ENCODE measurements at regions not wholly inside any gene's neighbourhood (a gene's known extent, or its start where the extent isn't known, plus 50 kb on each side); places are given as distances from the start of the nearest gene placed in this dataset.

DNA sequence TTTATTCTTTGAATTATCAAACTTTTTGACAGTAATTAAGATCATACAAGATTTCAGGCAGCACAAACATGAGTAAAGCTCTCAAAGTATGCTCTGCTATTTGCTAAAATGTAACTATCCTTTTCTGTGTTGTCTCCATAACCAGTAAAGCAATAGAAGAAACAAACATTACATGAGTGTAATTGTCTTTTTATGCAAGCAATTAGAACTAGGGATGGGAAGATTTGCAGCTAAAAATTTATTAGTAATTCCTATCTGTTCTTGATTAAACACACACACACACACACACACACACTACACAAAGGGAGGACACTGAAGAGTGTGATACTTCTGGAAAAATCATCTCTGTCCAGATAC is 512.9 kb downstream of the FAT4 start:
- TF ChIP-seq NR3C1 (CRISPR knock-in tag; conservative IDR thresholded peaks at IDR 0.05; ENCODE audit: low read depth), result no peak
- TF ChIP-seq, protein P1, sequence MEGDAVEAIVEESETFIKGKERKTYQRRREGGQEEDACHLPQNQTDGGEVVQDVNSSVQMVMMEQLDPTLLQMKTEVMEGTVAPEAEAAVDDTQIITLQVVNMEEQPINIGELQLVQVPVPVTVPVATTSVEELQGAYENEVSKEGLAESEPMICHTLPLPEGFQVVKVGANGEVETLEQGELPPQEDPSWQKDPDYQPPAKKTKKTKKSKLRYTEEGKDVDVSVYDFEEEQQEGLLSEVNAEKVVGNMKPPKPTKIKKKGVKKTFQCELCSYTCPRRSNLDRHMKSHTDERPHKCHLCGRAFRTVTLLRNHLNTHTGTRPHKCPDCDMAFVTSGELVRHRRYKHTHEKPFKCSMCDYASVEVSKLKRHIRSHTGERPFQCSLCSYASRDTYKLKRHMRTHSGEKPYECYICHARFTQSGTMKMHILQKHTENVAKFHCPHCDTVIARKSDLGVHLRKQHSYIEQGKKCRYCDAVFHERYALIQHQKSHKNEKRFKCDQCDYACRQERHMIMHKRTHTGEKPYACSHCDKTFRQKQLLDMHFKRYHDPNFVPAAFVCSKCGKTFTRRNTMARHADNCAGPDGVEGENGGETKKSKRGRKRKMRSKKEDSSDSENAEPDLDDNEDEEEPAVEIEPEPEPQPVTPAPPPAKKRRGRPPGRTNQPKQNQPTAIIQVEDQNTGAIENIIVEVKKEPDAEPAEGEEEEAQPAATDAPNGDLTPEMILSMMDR (IDR thresholded peaks at IDR 0.05), result no peak
- no peak for TF ChIP-seq ETV6 (CRISPR knock-in tag; IDR thresholded peaks at IDR 0.05)
- TF ChIP-seq, protein P2, sequence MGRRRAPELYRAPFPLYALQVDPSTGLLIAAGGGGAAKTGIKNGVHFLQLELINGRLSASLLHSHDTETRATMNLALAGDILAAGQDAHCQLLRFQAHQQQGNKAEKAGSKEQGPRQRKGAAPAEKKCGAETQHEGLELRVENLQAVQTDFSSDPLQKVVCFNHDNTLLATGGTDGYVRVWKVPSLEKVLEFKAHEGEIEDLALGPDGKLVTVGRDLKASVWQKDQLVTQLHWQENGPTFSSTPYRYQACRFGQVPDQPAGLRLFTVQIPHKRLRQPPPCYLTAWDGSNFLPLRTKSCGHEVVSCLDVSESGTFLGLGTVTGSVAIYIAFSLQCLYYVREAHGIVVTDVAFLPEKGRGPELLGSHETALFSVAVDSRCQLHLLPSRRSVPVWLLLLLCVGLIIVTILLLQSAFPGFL (CRISPR knock-in tag; IDR thresholded peaks at IDR 0.05; ENCODE audit: borderline replicate concordance), result no peak
- TF ChIP-seq ZNF138 (CRISPR knock-in tag; conservative IDR thresholded peaks at IDR 0.05), result no peak
- no peak for TF ChIP-seq ESRRA (CRISPR knock-in tag; IDR thresholded peaks at IDR 0.05; ENCODE audit: borderline replicate concordance)
- TF ChIP-seq ZNF121 (CRISPR knock-in tag; IDR thresholded peaks at IDR 0.05), result no peak
- no peak for TF ChIP-seq NR1H2 (CRISPR knock-in tag; IDR thresholded peaks at IDR 0.05)
- TF ChIP-seq, protein P3, sequence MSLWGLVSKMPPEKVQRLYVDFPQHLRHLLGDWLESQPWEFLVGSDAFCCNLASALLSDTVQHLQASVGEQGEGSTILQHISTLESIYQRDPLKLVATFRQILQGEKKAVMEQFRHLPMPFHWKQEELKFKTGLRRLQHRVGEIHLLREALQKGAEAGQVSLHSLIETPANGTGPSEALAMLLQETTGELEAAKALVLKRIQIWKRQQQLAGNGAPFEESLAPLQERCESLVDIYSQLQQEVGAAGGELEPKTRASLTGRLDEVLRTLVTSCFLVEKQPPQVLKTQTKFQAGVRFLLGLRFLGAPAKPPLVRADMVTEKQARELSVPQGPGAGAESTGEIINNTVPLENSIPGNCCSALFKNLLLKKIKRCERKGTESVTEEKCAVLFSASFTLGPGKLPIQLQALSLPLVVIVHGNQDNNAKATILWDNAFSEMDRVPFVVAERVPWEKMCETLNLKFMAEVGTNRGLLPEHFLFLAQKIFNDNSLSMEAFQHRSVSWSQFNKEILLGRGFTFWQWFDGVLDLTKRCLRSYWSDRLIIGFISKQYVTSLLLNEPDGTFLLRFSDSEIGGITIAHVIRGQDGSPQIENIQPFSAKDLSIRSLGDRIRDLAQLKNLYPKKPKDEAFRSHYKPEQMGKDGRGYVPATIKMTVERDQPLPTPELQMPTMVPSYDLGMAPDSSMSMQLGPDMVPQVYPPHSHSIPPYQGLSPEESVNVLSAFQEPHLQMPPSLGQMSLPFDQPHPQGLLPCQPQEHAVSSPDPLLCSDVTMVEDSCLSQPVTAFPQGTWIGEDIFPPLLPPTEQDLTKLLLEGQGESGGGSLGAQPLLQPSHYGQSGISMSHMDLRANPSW (CRISPR knock-in tag; conservative IDR thresholded peaks at IDR 0.05; ENCODE audit: low read depth), result no peak
- TF ChIP-seq, protein P4, sequence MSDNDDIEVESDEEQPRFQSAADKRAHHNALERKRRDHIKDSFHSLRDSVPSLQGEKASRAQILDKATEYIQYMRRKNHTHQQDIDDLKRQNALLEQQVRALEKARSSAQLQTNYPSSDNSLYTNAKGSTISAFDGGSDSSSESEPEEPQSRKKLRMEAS (CRISPR knock-in tag; IDR thresholded peaks at IDR 0.05), result no peak
